Stomach (tissue), 8 donors: ENCODE measurements at regions not wholly inside any gene's neighbourhood (a gene's known extent, or its start where the extent isn't known, plus 50 kb on each side); places are given as distances from the start of the nearest gene placed in this dataset.

Experiments
- DNase-seq, 2 donors: peaks; one replicate each; pipeline versions ENCODE4 v3.0.0 to v3.0.0-alpha.2; 2013 to 2019
- H3K27ac ChIP-seq, 5 donors: fragments of 200-600 bp in 4 of 5; sonication (generic) in 4 of 5; one replicate each; pipeline ENCODE4 v1.5.1; 2013 to 2019; ENCODE audit warnings: mild to moderate bottlenecking in 1 of 5, moderate library complexity in 1 of 5
- H3K27me3 ChIP-seq, 3 donors: fragments of 200-600 bp; sonication (generic); one replicate each; pipeline ENCODE4 v1.5.1; 2017 to 2019; ENCODE audit warnings: mixed run types in 1 of 3
- H3K36me3 ChIP-seq, 4 donors: fragments of 200-600 bp; sonication (generic); 1 replicate in 3 of 4; 2 replicates in 1 of 4; pipeline ENCODE4 v1.5.1; 2016 to 2019
- H3K4me1 ChIP-seq, 4 donors: fragments of 200-600 bp; sonication (generic); one replicate each; pipeline ENCODE4 v1.5.1; 2016 to 2019
- H3K4me3 ChIP-seq, 4 donors: fragments of 200-600 bp; sonication (generic) in 3 of 4; one replicate each; pipeline ENCODE4 v1.5.1; 2016 to 2019; ENCODE audit warnings: mild to moderate bottlenecking in 1 of 4
- H3K9me3 ChIP-seq, 4 donors: fragments of 200-600 bp; sonication (generic); one replicate each; pipeline ENCODE4 v1.5.1; 2016 to 2019
- CTCF ChIP-seq, 7 experiments: fragments of 450-650 bp in 4 of 7; fragments of 200-600 bp in 3 of 7; sonication (generic) in 3 of 7; IDR thresholded peaks; one replicate each; pipeline ENCODE4 v1.5.1; 2016 to 2019; ENCODE audit warnings: antibody characterized with exemption in 7 of 7, control low read depth in 2 of 7, mild to moderate bottlenecking in 1 of 7
- EP300 ChIP-seq: sonication (generic); formaldehyde crosslinking; IDR thresholded peaks from one replicate; pipeline ENCODE4 v1.6.1; 2017; ENCODE audit warnings: antibody characterized with exemption
- POLR2A ChIP-seq, 4 donors: fragments of 450-650 bp; IDR thresholded peaks; one replicate each; pipeline ENCODE4 v1.6.1; 2016; ENCODE audit warnings: antibody characterized with exemption in 4 of 4, control low read depth in 2 of 4, mild to moderate bottlenecking in 1 of 4, moderate library complexity in 1 of 4
- POLR2AphosphoS5 ChIP-seq, 3 donors: sonication (generic); formaldehyde crosslinking; IDR thresholded peaks; one replicate each; pipeline ENCODE4 v1.6.1; 2016; ENCODE audit warnings: antibody characterized with exemption in 3 of 3
- WGBS, 5 donors: extraction: QIAGEN DNeasy Blood & Tissue Kit in 3 of 5; methylation state at CpG; one replicate each; pipeline versions ENCODE4 v1.1.5 to v1.1.7; 2013 to 2018; 5-methylcytosine and 5-hydroxymethylcytosine counted together
- intact Hi-C: fragments of 100-400 bp; cut with DNase I; formaldehyde crosslinking; loops from one replicate; pipeline ENCODE4 v1.15.1; 2023; ENCODE audit warnings: low total_unique reads
- donor health status: healthy with polysubstance abuse.
- donor health status: Bipolar disorder and iron deficiency.
- donor health status: healthy.

- TF ChIP-seq EP300 (no peak), CTCF (IDR thresholded peaks at IDR 0.05) (no peak), POLR2A (IDR thresholded peaks at IDR 0.05) (no peak), POLR2AphosphoS5 (IDR thresholded peaks at IDR 0.05) (no peak)
- WGBS, 5 donors = 56 to 77% (median 57%) methylated on average over 4 of the region's 4 CpGs
- peaks cover 0 to 5% (median 0%) of the 10 kb centered on the region in 4 donors for H3K9me3 ChIP-seq
- H3K27me3 ChIP-seq = no peaks in the 10 kb centered on the region
- no peaks in the 10 kb centered on the region for H3K4me1 ChIP-seq
- no peaks in the 10 kb centered on the region for H3K36me3 ChIP-seq
- H3K27ac ChIP-seq = no peak overlapping the region
- no peak overlapping the region for H3K4me3 ChIP-seq
- DNase-seq = no peak
- intact Hi-C loops = no loop called here
These were observed 221.7 kb downstream of the ALG10B start for GRCh38 chr12:38538319-38538718.

GRCh38 chr12:38540156-38540555, 223.6 kb downstream of the ALG10B start:
- Histone ChIP-seq H3K27me3 (no peaks in the 10 kb centered on the region), H3K9me3 (no peaks in the 10 kb centered on the region), H3K4me1 (no peaks in the 10 kb centered on the region), H3K27ac (no peak overlapping the region), H3K4me3 (no peak overlapping the region), H3K36me3 (no peaks in the 10 kb centered on the region)
- no peak for DNase-seq
- WGBS, 5 donors = 60 to 84% (median 81%) methylated on average over 1 of the region's 1 CpG
- TF ChIP-seq POLR2AphosphoS5 (IDR thresholded peaks at IDR 0.05) (no peak), POLR2A (IDR thresholded peaks at IDR 0.05) (no peak), EP300 (no peak), CTCF (IDR thresholded peaks at IDR 0.05) (no peak)
- intact Hi-C loops = no loop called here

- Histone ChIP-seq H3K4me1 (no peaks in the 10 kb centered on the region), H3K36me3 (no peaks in the 10 kb centered on the region), H3K9me3 (no peaks in the 10 kb centered on the region), H3K4me3 (no peak overlapping the region), H3K27me3 (no peaks in the 10 kb centered on the region), H3K27ac (no peak overlapping the region)
- intact Hi-C loops = no loop called here
- TF ChIP-seq POLR2A (IDR thresholded peaks at IDR 0.05) (no peak), CTCF (IDR thresholded peaks at IDR 0.05) (no peak), EP300 (no peak), POLR2AphosphoS5 (IDR thresholded peaks at IDR 0.05) (no peak)
- no peak for DNase-seq
These were observed 225.3 kb downstream of the ALG10B start for GRCh38 chr12:38541849-38542248.

- Histone ChIP-seq H3K27ac (no peak overlapping the region), H3K9me3 (no peaks in the 10 kb centered on the region), H3K4me1 (no peaks in the 10 kb centered on the region), H3K4me3 (no peak overlapping the region), H3K27me3 (no peaks in the 10 kb centered on the region), H3K36me3 (no peaks in the 10 kb centered on the region)
- TF ChIP-seq EP300 (no peak), POLR2A (IDR thresholded peaks at IDR 0.05) (no peak), CTCF (IDR thresholded peaks at IDR 0.05) (no peak), POLR2AphosphoS5 (IDR thresholded peaks at IDR 0.05) (no peak)
- intact Hi-C loops = no loop called here
- DNase-seq = peak in 1 of 2 donors; percentile 2
- 15 to 36% (median 24%) methylated on average over 1 of the region's 1 CpG for WGBS, 5 donors
These were observed 226.6 kb downstream of the ALG10B start for GRCh38 chr12:38543151-38543550.
